ENCODE measurements at regions not wholly inside any gene's neighbourhood (a gene's known extent, or its start where the extent isn't known, plus 50 kb on each side); places are given as distances from the start of the nearest gene placed in this dataset.

DNA sequence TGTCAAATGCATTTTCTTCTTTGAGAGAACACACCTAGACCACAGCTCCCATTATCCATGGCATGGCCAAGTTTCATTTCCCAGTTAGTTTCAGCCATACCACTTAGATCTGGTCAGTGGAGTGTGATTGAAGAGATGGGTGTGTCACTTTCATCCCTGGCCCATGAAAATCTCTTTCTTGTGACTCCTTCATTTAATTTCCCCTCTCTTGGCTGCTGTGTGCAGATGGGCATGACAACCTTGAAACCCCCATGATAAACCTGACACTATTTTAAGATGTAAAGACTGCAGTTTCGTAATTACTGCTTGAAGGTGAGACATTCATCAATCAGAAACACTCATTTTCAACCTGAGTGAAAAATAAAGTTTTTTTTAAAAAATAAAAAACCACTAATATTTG lies 284.9 kb downstream of the IL15 start:
- DNase-seq, result no peak

DNA sequence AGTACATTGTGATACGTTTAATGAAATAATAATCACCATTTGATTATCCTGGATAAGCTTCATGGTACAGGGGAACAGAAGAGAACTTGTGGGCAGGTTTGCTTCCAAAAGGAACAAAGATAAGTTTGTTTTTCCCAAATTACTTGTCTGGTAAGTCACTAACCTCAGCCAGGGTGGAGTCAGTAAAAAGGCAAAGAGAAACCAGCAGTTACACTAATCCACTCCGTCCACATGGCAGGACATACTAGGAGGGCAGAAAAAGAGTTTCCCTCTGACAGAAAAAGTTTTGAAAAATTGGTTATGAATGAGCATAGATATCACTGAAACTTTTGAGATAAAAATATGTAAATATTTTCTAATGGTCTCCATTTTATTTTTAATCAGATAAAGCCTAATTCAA lies 285.9 kb downstream of the IL15 start:
- no peak for DNase-seq

DNA sequence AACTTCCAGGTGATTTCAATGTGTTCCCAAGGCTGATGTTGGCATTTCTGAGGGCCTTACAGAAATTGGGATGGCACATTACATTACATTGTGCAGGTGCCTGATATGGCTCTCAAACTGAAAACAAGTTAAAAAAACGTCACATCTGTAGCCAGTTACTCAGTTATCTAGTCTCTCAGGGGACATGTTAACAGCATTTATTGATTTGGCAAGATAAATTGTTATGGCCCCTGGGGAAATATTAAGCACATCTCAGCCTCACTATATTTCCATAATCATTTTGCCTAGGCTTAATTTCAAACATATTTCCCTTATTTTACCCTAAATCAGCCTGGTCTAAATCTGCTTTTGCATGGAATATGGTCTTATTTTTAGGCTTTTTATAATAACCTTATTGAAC lies 290.0 kb downstream of the IL15 start:
- DNase-seq, result no peak

DNA sequence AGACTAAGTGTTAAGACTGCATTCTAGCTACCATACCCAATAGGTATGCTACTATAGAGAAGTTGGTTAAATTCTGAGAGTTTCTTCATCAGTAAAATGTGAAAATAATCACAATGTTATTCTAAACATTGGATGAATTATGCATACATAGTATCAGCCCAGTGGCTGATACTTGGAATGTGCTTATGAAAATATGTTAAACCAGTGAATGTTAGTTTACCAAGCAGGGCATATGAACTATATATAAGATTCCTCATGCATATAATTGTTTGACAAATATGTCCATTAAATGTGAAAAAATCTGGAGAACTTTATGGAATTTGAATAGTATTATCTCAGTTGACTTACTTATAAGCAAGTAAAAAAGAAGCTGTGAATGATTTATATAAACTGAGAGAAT lies 296.1 kb downstream of the IL15 start:
- no peak for DNase-seq

DNA sequence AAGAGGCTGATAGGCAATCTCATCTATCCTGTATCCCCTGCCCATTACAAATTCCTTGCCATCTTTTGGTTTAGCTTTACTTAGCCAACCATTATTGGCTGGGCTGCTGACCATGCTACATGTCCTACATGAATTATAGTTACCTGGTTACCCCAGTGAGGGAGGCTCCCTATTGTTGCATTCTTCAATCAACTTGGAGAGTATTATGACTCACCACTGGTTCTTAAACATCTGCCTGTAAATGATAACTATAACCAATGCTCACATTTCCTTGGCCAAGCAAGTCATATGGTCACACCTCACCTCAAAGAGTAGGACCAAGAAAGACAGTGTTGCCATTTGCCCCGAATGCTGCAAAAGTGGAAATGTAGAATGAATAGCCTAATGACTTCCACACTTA lies 297.6 kb downstream of the IL15 start:
- no peak for DNase-seq

DNA sequence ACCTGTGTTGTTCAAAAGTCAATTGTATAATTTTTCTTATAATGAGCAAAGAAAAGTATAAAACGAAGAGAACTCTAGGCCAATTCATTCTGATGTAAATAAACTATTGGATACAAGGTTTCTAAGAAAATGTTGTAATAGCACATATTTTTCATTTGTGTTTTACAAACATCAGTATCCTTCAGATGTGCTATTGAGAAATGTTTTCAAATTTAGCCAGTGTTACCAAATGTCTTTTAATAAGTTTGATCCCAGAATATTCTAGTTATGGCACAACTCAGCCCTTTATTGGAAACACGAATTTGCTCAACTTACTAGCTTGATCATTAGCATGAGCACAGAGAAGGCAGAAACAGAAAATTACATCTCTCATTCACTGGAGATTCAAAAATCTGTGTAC lies 319.3 kb downstream of the IL15 start:
- no peak for DNase-seq

DNA sequence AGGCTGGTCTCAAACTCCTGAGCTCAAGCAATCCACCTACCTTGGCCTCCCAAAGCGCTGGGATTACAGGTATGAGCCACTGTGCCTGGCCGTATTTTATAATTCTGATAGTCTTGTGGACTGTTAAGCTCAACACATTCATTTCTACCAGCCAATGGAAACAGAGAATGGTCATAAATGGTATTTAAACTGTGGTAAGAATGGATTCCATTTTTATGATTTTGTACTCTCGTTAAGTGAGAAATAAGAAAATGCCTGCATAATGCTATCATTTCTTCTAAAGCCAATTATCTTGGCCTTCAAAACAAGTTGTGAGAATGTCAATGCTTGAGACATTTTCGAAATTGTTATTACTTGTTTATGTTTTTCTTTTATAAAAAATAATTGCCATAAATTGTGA lies 321.0 kb downstream of the IL15 start:
- no peak for DNase-seq

DNA sequence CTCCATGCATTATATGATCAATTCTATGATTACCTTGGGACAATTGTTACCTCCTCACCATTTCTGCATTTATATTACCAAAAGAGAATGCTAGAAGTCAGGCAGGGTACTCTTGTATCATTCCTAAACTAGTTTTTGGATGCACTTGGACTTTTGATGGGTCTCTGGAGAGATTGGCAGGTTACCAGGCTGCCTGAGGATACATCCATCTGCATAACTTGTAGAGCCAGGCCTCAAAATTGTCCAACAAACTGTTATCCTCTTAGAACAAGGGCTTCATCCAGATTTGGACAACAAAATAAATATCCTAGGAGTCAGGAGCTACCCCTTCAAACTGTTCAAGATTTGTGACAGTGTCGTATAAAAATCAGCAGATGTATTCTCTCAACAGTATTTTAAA lies 326.1 kb downstream of the IL15 start:
- no peak for DNase-seq

DNA sequence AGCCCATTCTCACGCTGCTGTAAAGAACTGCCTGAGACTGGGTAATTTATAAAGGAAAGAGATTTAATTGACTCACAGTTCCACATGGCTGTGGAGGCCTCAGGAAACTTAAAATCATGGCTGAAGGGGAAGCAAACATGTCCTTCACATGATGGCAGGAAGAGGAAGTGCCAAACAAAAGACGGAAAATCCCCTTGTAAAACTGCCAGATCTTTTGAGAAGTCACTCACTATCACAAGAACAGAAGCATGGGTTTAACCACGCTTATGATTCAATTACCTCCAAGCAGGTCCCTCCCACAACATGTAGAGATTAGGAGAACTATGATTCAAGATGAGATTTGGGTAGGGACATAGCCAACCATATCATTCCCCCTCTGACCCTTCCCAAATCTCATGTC lies 335.5 kb downstream of the IL15 start:
- no peak for DNase-seq

DNA sequence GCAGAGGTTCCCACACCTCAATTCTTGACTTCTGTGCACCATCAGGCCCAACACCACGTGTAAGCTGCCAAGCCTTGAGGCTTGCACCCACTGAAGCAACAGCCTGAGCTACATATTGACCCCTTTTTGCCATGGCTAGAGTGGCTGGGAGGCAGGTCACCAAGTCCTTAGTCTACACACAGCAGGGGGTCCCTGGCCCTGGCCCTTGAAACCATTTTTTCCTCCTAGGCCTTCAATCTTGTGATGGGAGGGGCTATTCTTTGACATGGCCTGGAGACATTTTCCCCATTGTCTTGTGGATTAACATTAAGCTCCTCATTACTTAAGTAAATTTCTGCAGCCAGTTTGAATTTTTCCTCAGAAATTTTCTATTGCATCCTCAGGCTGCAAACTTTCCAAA lies 336.6 kb downstream of the IL15 start:
- no peak for DNase-seq
